GM12865 (cell line): ENCODE measurements at regions not wholly inside any gene's neighbourhood (a gene's known extent, or its start where the extent isn't known, plus 50 kb on each side); places are given as distances from the start of the nearest gene placed in this dataset.
"Not testable (repeated sequence)": the region's sequence is repeated elsewhere in the genome, so short reads cannot be mapped to it uniquely, and the experiment has no call there.

ENCODE experiments used
- DNase-seq: peaks from one replicate; pipeline ENCODE4 v3.0.0; 2010; ENCODE audit warnings: low read depth
- H3K4me3 ChIP-seq: 2 replicates; pipeline ENCODE4 v1.5.1; 2011; ENCODE audit warnings: mild to moderate bottlenecking, low read depth, low read length, control low read depth
- TF ChIP-seq, protein P1 (sequence below): IDR thresholded peaks from 2 replicates; pipeline ENCODE4 v1.5.1; 2011; ENCODE audit warnings: low read length, control low read depth, low read depth, inconsistent platforms; ENCODE audit not compliant: insufficient read depth; ENCODE audit errors: missing control alignments

DNA sequence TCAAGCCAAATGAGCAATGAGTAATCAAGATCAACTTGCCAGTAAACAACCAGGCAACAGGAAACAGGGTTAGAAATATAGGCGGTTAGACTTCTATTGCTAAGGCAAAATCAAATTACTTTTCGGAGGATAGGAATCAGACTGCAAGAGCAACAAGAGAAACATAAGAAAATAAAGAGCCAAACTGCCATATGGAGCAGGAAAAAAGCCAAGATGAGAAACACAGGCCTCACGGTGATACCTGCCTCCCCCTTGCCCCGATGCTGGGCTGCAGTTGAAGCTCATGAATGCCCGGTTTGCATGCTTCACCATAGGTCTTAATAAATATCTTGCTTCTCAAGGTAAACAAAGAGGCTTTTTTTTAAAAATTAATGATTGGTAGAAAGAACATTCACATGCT lies 158.4 kb upstream of the MAGEC2 start:
- TF ChIP-seq, protein P1, sequence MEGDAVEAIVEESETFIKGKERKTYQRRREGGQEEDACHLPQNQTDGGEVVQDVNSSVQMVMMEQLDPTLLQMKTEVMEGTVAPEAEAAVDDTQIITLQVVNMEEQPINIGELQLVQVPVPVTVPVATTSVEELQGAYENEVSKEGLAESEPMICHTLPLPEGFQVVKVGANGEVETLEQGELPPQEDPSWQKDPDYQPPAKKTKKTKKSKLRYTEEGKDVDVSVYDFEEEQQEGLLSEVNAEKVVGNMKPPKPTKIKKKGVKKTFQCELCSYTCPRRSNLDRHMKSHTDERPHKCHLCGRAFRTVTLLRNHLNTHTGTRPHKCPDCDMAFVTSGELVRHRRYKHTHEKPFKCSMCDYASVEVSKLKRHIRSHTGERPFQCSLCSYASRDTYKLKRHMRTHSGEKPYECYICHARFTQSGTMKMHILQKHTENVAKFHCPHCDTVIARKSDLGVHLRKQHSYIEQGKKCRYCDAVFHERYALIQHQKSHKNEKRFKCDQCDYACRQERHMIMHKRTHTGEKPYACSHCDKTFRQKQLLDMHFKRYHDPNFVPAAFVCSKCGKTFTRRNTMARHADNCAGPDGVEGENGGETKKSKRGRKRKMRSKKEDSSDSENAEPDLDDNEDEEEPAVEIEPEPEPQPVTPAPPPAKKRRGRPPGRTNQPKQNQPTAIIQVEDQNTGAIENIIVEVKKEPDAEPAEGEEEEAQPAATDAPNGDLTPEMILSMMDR, result no peak
- H3K4me3 ChIP-seq, result no peak overlapping the region
- no peak for DNase-seq

DNA sequence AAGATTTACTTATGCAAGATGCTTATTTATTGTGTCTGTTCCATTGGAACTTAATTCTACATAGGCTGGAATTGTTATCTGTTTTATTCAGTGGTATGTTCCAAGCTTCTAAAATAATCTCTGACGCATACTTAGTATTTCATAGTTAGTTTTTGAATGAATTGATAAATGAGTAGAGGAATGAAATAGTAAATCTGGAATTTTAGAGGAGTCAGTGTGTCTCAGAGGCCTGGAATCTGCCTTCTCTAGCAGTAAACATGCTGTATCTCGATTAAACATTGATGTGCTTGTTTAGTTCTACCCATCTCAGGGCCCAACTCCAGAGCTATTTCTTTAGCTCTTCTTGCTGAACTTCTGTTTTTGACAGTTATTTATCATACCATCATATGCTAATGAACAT lies 154.2 kb upstream of the MAGEC2 start:
- no peak overlapping the region for H3K4me3 ChIP-seq
- no peak for DNase-seq
- TF ChIP-seq, protein P1, result no peak

DNA sequence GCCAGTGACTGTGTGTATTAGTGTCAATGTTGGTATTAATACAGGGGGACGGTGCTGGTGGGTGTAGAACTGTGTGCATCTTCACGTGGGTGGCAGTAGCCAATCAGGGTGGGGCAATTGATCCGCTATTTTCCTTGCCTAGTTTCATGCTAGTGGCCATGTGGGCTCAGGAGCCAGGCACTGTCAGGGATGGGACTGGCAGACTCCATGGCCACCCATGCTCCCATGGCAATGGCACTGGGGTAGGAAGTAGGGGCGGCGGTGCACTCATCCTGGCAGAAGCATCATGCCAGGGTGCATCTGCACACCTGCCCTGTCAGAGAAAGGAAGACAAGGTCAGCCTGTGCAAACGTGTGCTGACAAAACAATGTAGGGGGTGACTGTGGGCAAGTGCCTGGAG lies 122.1 kb upstream of the MAGEC2 start:
- H3K4me3 ChIP-seq, result no peak overlapping the region
- TF ChIP-seq, protein P1, result no peak
- no peak for DNase-seq

DNA sequence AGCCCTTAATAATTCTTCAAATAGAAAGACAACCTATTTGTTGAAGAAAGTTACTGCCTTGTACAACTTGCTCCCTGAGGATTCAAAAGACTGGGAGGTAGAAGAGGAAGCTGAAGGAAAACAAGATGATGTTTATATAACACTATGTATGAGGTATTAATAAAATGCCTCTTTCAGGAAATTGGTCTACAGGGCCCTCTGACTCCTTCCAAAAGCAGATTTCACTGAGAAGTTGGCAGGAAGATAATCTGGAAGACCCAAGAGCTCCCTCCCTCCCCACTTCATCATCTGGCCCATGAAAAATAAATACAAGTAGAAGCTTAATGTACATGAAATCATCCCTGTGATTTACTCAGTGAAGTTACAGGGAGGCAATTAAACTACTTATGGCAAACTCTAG lies 107.5 kb upstream of the MAGEC2 start:
- TF ChIP-seq, protein P1, result no peak
- no peak overlapping the region for H3K4me3 ChIP-seq
- DNase-seq, result no peak

DNA sequence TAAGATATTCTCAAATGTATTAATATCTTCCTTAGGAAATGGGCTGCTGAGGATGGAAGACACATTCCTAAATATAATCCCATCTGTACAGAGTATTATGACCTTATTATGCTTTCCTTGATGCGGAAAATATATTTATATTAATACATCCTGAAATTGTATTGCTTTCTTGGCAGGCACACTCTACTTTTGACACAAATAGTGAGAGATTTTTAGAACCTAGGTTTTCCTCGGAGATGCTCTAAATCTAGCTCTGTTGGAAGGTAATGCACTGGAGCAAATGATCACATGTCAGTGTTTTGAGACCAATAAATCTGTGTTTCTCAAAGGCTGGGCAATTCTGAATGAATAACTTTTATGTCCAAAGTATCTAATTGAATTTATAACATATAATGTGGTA lies 94.3 kb upstream of the MAGEC2 start:
- H3K4me3 ChIP-seq, result no peak overlapping the region
- no peak for DNase-seq
- TF ChIP-seq, protein P1, result no peak

DNA sequence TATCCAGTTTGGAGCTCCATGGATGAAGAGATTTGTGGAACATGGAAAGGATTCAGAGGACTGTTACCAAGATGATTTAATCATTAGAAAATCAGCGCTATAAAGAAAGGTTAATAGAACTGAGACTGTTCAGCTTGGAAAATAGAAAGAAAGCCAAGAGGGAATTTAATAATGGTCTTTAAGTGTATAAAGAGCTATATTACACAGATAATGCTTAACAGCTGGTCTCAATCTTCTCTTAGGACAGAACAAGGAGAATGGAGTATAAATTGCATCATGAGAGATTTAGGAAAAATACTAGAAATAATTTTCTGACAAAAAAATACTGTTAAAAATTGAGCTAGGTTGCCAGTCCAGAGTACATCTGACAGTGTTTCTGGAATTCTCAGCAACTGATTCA lies 91.3 kb upstream of the MAGEC2 start:
- H3K4me3 ChIP-seq, result no peak overlapping the region
- no peak for DNase-seq
- TF ChIP-seq, protein P1, result no peak

DNA sequence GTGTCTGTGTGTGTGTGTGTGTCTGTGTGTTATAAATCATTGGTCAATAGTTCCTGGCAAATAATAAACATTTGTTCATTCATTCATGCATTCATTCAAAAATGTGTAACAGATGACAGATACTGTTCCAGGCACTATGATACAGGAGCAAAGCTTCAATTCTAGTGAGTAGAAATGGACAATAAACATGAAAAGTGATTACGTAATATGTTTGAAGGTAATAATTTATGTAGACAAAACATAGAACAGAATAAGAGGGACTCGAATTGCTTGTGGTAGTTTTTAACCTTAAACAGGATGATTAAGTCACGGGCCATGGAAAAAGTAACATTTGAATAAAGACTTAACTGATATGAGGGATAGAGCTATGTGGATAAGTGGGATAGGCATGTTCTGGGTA lies 90.1 kb upstream of the MAGEC2 start:
- H3K4me3 ChIP-seq, result no peak overlapping the region
- no peak for DNase-seq
- TF ChIP-seq, protein P1, result no peak

DNA sequence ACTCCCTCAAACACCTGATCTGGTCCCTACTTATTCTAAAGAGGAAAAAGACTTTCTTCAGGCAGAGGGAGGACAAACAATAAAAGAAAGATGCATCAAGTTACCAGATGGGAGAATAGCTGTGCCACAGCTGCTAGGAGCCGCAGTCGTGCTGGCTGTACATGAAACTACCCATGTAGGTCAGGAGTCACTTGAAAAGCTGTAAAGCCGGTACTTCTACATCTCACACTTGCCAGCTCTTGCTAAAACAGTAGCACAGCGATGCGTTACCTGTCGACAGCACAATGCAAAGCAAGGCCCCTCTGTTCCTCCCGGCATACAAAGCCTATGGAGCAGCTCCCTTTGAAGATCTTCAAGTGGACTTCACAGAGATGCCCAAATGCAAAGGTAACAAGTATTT lies 65.1 kb upstream of the MAGEC2 start:
- H3K4me3 ChIP-seq, DNase-seq: not testable (repeated sequence)
